Stimulated activated CD4-positive, alpha-beta T cell treated with anti-CD3 and anti-CD28 coated beads, TNF-alpha, amount 100 ng/mL, for 24 hours (primary cell): ENCODE measurements at regions not wholly inside any gene's neighbourhood (a gene's known extent, or its start where the extent isn't known, plus 50 kb on each side); places are given as distances from the start of the nearest gene placed in this dataset.

Experiments
- DNase-seq, 3 experiments: peaks; one replicate each; pipeline ENCODE4 v3.0.0-alpha.2; 2020; ENCODE audit warnings: low read depth in 3 of 3

DNA sequence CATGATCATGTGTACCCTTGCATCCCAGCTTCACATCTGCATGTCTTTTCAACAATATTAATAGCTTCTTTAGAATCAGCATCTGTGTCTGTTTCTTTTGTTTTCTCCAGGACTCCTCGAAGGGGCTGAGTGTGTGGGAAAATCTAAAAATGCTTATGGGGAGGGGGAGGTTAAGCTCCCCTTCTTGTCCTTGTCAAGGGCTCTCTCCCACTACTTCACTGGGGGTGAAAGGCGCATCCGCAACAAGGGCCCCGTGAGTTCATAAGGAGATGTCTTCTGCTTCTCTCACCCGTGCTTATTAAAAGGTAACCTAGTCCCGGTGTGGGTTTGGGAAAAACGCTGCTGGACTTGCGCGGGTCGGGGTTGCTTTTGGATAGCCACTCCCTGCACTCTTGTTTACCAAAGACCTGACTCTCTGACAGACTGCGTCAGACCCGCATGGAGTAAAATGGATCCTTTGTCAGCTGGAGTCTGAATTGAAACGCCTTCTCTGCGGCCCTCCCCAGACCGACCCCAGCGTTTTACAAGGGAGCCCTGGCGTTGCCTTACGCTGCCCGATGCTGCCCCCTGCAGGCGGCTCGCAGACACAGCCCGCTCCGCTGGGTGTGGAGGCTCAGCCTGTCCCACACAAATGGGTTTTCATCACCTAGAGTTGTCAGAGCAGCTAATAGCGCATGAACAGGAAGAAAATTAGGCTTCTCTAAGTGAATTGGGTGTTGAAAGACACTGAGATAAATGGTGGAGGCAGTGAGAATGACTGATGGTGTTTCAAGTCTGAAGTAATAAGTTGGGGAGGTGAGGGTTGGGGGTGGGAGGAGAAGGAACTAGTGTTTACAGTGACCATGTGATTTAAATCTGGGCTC is 53.8 kb downstream of the IER5 start:
- peak; percentile 79 to 89 (median 87) for DNase-seq

DNA sequence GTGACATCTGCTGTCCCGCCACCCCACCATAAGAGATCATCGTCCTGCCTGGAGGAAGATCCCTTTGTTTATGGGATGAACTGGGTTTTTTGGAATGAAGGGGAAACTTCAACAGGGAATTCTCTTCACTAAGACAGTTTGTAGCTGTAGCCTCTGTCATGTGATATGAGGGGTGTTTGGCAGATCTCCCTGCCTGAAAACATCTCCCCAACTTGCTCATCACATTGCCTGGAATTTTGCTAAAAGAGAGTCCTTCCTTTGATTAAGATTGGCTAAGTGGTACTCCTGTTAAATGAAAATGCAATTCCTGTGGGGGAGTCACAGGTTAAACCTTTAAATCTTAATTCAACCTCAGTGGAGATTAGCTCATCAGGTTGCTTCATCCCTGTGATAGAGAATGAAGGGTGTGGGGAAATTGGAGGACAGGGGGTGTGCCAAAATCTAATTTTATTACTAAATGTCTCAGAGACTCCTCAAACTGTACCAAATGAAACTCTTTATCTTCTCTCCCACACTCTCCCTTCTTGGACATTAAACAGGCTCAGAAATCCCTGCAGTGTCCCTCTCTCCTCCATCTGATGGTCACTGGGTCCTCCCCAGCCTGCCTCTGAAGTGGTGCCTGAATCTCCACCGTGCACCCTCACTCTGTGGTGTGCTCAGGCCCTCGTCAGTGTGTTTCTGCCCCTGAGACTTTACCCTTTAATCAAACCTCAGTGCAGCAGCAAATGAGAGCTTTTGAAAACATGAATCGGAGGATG is 54.8 kb downstream of the IER5 start:
- DNase-seq: no peak

DNA sequence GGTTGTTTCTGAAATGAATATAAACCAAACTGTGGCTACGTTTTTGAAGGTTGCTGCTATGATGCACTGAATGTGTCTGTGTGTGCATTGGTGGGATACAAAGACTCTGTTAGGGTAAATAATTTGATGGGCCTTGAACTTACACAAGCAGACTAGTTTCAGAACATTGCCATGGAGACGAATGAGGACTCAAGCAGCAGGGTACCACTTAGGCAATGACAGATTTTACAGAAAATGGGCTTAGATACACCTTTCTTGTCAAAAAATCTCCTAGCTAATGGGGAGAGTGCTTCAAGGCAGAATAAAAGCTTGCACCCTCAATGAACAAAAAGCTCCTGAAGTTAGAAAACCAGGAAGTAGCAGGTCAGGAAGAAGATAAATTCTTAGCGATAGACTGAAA is 55.7 kb downstream of the IER5 start:
- DNase-seq: no peak

DNA sequence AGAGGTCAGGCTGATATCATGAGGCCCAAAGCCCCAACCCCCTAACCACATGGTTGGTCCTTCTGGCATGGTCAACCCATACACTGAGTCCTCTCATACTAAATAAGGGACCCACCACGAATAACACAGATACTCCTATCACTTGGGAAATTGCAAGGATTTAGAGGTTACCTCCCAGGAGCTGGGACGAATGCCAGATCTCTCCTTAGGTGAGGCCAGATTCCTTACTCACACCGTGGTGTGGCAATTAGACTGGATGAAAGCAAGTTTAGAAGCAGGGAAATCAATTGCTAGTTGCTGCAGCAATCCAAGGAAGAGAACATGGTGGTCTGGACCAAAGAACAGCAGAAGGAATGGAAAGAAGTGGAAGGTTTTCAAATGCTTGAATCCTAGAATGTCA is 60.1 kb downstream of the IER5 start:
- no peak for DNase-seq

DNA sequence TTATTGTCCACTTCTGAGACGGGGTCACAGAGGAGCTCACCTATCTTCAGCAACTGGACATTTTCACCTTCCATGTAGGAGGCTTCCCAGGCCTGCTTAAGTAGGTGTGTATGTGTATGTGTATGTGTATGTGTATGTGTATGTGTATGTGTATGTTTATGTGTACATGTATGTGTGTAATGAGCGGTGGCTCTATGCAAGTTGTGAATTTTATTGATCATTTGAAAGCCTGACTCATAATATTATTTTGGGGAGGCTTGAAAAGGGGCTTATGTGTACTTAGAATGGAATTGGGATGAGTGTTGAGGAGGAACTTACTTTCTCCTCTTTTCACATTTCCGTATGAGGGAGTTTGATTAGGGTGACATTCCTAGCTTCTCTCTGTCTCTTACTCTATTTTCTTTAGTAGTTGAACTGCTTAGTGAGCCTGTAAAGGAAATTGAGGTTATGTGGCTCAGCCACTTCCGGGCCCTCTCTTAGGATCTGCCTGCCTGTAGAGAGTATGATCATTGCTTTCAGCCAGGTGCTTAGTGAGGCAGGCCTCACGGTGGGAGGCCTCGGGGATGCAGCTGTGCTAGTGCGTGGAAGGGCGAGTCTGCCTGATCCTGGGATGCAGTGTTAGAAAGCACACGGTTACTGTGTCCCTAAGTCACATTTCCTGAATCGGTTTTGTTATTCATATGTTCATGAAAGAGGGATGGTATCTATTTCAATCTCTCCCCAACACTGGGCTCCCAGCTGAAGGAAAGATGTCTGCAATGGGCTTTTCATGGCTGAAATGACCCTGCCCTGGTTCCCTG is 61.0 kb downstream of the IER5 start:
- DNase-seq: peak in 2 of 3 experiments; percentile 45 to 60

DNA sequence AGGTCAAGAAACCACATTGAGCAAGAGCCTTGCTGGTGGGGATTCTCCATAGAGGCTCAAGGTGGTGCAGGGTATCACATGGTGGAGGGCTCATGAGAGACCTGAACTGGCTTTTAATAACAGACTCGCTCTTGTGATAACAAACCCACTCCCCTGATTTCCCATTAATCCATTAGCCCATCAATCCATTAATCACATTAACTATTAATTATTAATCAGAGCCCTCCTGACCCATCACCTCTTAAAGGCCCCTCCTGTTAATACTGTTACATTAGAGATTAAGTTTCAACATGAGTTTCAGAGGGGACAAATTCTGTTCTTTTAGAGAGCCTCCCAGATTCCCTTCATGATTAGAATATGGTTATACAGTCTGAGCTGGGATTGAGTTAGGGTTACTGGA is 61.8 kb downstream of the IER5 start:
- DNase-seq: no peak

DNA sequence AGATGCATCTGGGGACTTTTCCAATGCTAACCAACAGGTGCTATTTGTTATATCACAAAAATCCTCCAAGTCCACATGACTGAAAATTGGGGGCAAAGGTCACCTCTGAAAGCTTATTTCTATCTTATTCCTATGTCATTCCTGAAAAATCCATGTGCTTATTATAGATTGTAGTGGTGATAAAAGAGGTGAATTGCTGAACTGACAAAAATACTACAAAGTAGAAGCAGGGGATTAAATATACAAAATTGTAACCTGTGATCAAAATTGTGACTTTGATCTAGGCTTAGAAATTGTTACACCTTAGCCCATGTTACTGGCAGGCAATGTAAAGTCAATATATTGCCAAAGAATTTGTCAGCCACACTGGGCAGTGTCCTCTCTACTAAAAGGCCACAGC is 62.3 kb downstream of the IER5 start:
- DNase-seq: no peak

DNA sequence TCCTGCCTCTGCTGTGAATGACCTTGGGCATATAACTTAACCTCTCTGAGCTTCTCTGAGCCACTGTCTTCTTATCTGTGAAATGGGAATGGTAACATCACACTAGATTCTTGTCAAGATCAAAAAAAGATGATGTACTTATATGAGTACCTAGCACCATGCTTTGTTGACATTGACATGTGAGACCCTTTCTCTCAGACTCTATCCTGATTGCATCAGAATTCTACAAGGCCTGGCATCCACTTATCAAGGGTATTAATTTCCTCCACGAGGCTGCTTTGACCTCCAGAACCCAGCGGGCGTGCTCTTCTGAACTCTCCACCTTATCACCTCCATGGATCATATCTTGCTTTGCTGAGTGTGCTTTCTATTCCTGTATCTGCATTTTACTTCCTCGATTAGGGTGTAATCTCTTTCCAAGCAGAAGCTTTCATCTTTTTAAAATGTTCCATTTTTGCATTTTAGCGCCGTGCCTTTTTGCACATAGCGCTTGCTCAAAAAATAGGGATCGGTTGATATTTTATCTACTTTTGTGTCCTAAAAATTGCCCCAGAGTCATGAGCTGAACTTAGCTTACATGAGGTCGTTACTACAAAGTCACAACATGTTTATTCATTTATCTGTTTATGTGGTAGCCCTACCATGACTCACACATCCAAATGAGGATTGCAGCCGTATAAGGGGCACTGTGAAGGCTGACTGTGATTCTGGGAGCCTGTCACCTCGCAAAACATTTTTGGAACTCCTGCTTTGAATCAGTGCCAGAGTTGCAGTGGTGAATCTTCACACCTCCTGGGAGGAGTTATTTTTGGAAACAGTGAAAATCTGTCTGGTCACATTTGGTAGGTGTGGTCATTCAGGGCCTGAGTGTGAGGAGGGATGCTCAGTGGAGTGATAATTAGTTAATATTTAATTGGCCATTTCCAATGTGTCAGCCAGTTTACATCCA is 63.2 kb downstream of the IER5 start:
- no peak for DNase-seq

DNA sequence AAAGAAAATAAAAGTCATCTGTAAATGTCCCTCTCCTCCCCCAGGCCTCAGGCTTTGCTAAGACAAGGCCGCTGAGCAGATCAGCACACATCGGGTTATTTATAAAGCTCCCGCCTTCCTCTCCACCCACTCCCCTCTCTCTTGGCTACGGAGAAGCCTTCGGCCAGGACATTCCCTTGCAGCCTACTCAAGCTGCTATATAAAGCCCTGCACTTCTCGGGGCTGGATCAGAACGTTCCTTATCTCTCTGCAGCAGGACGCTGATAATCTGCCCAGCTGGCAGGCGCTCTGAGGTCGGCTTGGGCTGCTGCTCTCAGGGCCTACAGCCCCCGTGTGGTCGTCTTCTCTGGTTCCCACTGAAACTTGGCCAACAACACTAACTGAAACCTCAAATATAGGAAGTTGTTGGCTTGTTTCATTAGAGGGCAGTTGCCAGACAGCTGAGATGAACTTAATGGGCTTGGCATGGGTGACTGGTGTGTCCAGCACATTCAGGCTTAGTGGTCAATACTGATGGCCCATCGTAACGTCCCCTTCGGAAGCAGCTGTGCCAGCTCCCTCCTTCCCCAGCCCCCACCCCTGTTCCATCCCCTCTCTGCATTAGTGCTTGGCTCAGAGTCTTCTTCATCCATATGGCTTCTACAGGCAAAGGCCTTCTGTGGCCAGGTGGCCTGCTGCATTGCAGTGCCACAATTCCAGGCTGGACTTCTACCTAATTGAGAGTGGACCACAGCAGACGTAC is 64.6 kb downstream of the IER5 start:
- DNase-seq: no peak

DNA sequence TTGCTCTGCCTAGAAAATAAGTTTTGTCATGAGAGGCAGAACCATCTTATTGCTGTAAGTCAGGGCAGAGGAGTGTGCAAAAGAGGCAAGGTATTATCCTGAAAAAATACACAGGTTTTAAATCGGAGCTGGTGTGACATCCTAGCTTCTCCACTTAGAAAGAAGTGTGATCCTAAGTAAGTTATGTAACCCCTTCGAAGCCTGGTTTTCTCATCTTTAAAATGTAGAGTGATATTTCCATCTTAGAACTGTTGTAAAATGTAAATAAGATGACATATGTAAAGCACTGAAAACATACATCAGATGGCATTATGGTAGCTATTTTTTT is 65.1 kb downstream of the IER5 start:
- no peak for DNase-seq

DNA sequence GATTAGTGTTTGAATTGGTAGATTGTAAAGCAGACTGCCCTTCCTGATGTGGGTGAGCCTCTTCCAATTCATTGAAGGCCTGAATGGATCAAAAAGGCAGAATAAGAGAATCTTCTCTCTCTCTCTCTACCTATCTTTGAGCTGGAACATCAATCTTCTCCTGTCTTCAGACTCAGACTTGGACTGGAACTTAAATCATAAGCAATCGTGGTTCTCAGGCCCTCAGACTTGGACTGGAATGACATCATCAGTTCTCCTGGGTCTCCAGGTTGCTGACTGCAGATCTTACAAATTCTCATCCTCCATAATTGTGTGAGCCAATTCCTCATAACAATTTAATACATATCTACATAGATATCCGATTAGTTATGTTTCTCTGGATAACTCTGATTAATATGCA is 66.8 kb downstream of the IER5 start:
- DNase-seq: no peak

DNA sequence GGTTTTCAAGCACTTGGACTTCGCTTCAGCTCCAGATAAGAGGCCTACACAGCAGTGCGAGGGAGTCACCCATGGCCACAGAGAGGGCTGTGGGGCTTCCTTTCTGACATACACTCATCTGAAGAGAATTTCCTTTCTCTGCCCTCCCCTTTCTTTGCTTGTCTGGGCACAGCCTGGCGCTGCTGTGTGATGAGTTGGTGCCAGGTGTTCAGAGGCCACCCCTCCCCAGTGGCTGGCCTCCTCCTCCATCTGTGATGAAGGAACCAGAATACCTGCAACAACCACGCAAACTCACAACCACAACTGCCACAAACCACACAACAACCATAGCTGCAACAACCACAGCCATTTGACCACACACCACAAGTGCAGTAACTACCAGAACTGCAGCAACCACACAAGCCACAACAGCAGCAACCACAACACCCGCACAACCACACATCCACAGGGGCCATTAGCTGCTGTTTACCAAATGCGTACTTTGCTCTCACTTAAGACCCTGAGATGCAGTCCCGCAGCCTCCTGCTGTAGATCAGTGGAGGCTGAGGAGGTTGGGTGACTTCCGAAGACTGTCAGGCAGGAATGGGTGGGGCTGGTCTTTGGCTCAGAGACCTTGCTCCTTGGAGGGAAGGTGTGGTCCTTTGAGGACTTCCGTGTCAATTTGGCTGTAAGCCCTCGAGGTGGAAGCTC is 71.1 kb downstream of the IER5 start:
- peak in 1 of 3 experiments; percentile 40 for DNase-seq

DNA sequence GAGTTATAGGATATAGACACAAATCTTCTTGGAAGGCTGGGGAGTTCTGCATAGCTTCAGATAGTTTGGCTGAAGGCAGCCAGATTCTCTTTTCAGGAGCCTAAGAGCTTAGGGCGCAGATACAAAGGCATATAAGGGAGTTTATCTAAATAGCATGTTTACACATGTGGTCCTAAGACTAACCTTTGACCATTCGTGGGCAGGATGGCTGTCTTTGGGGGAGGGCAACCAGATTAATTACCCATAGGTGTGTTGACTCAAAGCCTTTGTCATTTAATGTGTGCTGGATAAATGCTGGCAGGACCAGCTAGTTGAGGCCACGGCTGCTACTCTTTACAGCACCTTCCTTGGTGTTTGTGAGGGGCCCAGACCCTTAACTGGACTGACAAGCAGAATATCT is 71.8 kb downstream of the IER5 start:
- no peak for DNase-seq

DNA sequence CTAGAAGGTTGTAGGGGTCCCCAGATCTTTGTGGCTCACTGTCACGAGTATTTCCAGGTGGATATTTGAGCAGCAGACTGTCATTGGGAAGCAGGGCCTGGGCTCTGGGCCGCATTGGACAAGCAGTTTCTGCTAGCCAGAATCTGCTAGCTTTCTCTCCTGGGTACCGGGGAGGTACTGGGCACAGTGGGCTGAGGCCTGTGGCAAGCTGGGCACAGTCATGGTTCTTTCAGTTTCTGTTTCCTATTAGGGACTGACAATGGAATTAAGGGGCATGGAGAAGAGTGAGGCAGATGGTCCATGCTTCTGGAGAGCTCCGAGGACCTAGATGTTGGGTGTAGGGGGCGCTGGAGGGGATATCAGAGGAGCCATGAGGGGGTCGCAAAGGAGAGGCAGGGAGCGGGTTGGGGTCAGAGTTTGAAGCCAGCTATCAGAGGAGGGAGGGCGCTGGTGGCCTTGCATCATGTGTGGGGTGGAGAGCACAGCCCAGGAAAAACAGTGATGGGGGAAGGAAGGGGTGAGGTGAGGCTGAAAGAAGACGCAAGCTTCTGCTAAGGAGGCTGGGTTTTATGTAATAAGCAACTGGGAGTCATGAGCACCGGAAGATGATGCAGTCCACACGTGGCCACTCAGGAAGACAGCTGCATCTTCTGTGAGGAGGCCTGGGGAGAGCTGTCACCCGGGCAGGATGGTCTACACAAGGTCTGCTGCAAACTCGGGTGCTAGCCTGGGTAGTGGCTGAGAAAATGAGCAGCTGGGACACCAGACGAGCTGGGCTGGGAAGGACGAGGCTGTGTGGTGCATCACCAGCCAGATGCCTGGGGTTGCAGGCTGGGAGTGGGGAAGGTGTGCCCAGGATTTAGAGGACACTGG is 72.7 kb downstream of the IER5 start:
- no peak for DNase-seq

DNA sequence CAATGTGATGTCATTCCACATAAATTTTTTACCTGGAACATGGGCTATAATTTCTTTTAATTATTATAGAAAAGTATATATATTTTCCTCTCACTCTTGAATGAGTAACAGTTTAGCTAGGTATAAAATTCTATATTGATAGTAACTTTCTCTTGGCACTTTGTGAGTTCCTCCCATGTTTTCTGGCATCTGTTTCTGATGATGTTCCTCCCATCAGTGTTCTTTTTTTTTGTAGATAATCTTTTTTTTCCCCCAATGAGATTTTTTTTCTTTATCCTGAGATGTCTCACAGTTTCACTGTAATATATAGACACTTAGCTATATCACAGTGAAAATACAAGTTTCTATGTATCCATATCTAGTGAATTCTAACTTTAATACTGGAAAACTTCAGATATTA is 75.2 kb downstream of the IER5 start:
- DNase-seq: no peak

DNA sequence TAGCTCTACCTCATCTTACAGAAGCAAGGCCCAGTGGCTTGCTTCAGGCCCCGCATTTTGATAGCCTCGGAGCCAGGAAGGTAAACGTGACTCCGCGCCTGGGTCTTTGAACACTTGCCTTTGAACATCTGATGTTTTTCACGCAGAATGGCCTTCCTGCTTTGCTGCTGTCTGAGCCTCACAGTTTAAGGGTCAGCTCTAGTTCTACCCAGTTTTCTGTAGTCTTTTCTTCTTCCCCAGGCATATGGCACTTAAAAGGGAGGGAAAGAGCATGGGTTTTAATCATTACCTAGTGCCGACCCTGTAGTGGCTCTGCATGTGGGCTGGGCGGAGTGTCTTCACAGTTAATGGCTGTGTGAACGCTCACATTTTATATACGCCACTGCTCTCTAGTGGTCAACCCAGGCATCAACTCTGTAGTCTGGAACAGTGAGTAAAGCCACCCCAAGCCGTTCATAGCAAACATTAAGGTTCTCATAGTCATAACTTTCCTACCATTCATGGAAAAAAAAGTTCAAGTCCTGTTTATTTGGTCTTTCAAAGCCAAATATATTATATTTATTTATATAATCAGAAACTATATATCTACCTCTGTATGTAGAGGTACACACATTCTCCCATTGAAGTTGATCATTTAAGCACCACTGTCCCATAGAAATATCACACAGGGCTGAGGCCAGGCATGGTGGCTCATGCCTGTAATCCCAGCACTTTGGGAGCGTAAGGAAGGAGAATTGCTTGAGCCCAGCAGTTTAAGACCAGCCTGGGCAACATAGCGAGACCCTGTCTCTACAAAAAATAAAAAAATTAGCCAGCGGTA is 78.1 kb downstream of the IER5 start:
- DNase-seq: peak; percentile 44 to 65 (median 64)

DNA sequence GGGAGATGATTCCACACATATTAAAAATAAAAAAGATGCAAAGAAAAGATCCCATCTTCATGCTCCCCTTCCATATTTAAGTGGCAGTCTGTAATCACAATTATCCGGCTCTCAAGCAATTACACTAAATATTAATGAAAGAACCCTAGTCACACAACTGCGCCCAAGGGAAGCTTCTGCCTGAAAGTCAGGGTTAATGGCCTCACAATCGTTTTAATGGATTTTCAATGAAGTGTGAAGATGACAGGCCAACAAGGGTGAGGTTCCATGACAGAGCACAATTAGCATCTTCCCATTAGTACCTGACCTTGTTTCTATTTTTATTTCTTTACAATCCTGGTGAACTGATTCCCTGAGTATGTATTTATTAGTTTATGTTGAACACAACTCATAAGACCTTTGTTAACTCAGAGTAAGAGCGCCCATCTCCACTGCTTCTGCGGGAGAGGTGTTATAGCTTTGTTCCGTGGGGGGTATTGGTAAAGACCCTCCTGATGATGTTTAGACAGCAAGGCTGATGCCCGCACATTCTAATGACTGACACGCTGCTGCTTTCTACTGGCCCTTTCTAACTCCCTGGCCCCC is 80.9 kb downstream of the IER5 start:
- DNase-seq: no peak

DNA sequence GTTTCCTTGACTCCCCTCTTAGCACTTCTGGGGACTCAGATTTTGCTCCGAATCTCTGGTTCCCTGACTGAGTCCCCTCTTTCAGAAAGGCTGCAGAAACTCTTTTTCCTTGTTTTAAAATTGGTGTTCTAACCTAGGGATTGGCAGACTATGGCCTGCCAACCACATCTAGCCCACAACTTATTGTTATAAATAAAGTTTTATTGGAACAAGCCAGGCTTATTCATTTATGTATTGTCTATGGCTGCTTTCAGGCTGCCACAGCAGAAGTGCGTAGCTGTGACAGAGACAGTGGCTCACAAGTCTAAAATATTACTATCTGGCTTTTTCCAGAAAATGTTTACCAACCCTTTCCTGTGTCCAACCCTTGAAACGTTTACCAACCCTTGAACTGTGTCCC is 81.7 kb downstream of the IER5 start:
- no peak for DNase-seq
